Cardiac fibroblast (primary cell): ENCODE measurements at regions not wholly inside any gene's neighbourhood (a gene's known extent, or its start where the extent isn't known, plus 50 kb on each side); places are given as distances from the start of the nearest gene placed in this dataset.

Experiments used
- DNase-seq, 2 donors: peaks; one replicate each; pipeline versions ENCODE4 v3.0.0 to v3.0.0-alpha.2; 2010; ENCODE audit warnings: low read depth in 2 of 2
- H3K4me3 ChIP-seq, 2 donors: replicated peaks in 1 of 2; 1 replicate in 1 of 2; 2 replicates in 1 of 2; pipeline ENCODE4 v1.5.1; 2011; ENCODE audit warnings: low read depth in 2 of 2, low read length in 2 of 2, mild to moderate bottlenecking in 2 of 2, moderate library complexity in 1 of 2
- CTCF ChIP-seq: IDR thresholded peaks from one replicate; pipeline ENCODE4 v1.5.1; 2011; ENCODE audit warnings: low read depth, mild to moderate bottlenecking, low read length, inconsistent platforms

GRCh38 chr6:3634280-3634816 lies 117.2 kb downstream of the PXDC1 start:
- no peak for TF ChIP-seq CTCF
- no peak for DNase-seq
- no peak overlapping the region for H3K4me3 ChIP-seq

- no peak for TF ChIP-seq CTCF
- DNase-seq: no peak
- H3K4me3 ChIP-seq: no peak overlapping the region
Measured at GRCh38 chr6:3633711-3634110, 117.8 kb downstream of the PXDC1 start.

DNA sequence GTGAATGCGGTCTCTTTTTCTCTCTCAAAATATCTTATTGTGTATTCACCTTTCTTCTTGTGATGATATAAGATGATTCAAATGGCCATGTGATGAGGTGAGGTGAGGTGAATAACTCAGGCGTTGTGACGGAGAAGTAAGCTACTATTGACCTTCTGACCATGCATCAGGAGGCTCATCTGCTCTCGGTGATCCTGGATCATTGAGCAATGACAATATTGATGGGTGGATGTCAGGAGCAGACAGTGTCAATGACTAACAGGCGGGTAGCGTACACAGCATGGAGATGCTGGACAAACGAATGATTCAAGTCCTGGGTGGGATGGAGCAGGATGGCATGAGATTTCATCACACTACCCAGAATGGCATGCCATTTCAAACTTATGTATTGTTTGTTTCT lies 119.6 kb downstream of the PXDC1 start:
- no peak overlapping the region for H3K4me3 ChIP-seq
- DNase-seq: no peak
- no peak for TF ChIP-seq CTCF

DNA sequence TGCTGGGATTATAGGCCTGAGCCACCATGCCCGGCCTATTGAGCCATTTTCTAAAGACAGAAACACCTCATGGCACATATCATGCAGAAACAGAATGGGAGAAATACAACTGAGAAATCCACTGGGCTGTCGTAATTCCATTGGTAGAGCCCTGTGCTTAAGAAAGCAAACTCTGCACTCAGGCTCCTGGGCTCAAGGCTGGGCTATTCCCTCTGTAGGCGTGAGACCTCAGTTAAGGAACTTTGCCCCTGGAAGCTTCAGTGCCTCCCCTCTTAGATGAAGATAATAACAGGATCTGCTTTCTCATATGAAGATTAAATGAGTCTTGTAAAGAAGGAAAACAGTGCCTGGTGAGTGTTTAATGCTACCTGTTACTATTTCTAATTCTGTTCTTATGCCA lies 120.3 kb downstream of the PXDC1 start:
- no peak for TF ChIP-seq CTCF
- no peak overlapping the region for H3K4me3 ChIP-seq
- no peak for DNase-seq

DNA sequence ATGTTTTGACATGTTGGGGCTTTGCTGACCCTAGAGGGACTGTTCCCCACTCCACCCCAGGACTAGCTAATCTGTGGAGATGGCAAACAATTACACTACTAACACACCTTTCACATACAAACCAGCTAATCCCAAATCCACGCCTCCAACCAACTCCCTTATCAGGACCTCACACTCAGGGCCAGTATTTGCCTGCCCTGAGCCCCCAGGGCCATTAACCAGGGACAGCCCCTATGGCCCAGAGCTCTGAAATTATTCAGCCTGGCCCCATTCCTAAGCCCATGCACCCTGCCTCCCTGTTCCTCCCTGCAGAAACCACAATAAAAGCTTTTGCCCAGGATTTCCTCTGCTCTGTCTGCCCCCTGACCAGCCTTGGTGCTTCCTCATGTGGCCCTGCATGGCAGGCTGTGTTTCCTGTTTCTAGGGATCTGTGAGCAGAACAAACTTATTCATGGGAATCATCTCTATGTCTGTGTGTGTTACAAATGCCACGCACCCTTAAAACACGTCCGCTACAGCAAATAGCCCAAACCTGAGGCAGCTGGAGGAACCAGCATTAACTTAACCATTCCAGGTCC lies 121.2 kb downstream of the PXDC1 start:
- H3K4me3 ChIP-seq: no peak overlapping the region
- TF ChIP-seq CTCF: no peak
- no peak for DNase-seq

DNA sequence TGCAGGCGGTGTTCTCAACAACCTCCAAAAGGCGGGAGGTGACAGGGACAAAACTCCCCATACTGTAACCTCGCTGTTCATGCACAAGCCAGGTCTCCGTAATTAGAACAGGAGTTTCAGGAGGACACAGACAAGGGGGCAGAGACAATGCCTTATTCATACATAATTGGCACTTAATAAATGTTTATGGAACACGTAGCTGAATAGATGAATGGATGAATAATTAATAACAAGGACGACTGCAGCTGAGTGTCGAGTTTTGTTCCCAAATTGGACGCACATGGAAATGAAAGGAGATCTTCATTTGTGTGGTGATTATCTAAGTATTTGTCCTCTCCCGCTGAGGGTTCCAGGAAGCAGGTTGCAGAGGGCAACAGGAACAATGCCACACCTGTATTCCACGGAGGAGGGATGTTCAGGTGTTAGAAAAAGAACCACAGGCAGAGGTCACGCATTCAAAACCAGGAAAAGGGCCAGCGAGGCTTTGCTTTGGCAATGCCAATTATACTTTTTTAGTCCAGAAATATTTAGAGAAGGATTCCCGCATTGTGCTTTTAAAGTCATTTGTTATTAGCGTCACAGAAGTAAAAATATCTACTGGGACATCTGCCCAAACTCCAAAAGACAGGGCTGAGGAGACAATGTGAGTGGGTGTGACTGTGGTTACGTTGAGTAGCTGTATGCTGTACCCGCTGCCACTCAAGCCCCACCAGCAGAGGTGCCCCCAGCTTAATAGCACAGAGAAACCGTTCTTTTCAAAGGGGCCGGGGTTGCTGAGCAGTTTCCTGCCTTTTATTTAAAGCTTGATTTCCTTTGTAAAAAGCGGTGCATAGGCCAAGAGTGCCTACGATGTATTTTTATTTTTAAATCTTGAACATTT lies 123.3 kb downstream of the PXDC1 start:
- no peak overlapping the region for H3K4me3 ChIP-seq
- DNase-seq: no peak
- TF ChIP-seq CTCF: no peak
